ENCODE measurements at regions not wholly inside any gene's neighbourhood (a gene's known extent, or its start where the extent isn't known, plus 50 kb on each side); places are given as distances from the start of the nearest gene placed in this dataset.

- in situ Hi-C loops (cut with HindIII; ENCODE audit: low pct_unique_long_range_greater_than_20kb, low sequenced_read_pairs) = no loop called here
- DNase-seq (ENCODE audit: low read depth, low spot score) = no peak
These were observed 259.9 kb upstream of the TMC3 start for GRCh38 chr15:81633889-81634288.

- in situ Hi-C loops (cut with HindIII; ENCODE audit: low pct_unique_long_range_greater_than_20kb, low sequenced_read_pairs) = no loop called here
- no peak for DNase-seq (ENCODE audit: low read depth, low spot score)
These were observed 251.9 kb upstream of the TMC3 start for GRCh38 chr15:81625896-81626295.

GRCh38 chr15:81619002-81619401 is 245.0 kb upstream of the TMC3 start:
- DNase-seq (ENCODE audit: low read depth, low spot score) = no peak
- in situ Hi-C loops (cut with HindIII; ENCODE audit: low pct_unique_long_range_greater_than_20kb, low sequenced_read_pairs) = no loop called here

- in situ Hi-C loops (cut with HindIII; ENCODE audit: low pct_unique_long_range_greater_than_20kb, low sequenced_read_pairs) = no loop called here
These were observed 238.6 kb upstream of the TMC3 start for GRCh38 chr15:81612631-81613030.

GRCh38 chr15:81611679-81612078 is 237.7 kb upstream of the TMC3 start:
- DNase-seq (ENCODE audit: low read depth, low spot score) = no peak
- in situ Hi-C loops (cut with HindIII; ENCODE audit: low pct_unique_long_range_greater_than_20kb, low sequenced_read_pairs) = no loop called here

More at GRCh38 chr15:81612631-81613030, 238.6 kb upstream of the TMC3 start:
- peak; percentile 10 for DNase-seq (ENCODE audit: low read depth, low spot score)

DNA sequence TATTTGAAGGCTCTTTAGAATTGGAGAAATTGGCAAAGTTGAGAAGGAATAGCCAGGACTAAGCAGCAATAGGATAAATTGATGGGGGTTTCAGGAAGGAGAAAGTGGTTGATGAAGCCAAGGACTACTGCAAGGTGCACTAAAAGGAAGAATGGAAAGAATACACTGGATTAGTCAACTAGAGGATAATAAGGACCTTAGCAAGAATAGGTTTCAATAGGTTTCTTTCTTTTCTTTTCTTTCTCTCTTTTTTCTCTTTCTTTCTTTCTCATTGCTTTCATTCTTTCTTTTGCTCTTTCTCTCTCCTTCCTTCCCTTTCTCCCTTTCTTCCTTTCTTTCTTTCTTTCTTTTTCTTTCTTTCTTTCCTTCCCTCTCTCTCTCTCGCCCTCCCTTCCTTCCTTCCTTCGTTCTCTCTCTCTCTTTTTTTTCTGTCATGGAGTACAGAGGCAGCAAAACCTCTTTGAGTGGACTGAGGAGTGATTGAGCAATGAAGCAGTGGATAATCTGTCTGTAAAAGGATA is 234.4 kb upstream of the TMC3 start:
- in situ Hi-C loops (cut with HindIII; ENCODE audit: low pct_unique_long_range_greater_than_20kb, low sequenced_read_pairs) = no loop called here

GRCh38 chr15:81604713-81605112 is 230.7 kb upstream of the TMC3 start:
- in situ Hi-C loops (cut with HindIII; ENCODE audit: low pct_unique_long_range_greater_than_20kb, low sequenced_read_pairs) = no loop called here
- DNase-seq (ENCODE audit: low read depth, low spot score) = no peak

More for the DNA sequence above, 234.4 kb upstream of the TMC3 start:
- no peak for DNase-seq (ENCODE audit: low read depth, low spot score)

GRCh38 chr15:81596159-81596865 is 222.3 kb upstream of the TMC3 start:
- no peak for DNase-seq (ENCODE audit: low read depth, low spot score)
- in situ Hi-C loops (cut with HindIII; ENCODE audit: low pct_unique_long_range_greater_than_20kb, low sequenced_read_pairs) = no loop called here

DNA sequence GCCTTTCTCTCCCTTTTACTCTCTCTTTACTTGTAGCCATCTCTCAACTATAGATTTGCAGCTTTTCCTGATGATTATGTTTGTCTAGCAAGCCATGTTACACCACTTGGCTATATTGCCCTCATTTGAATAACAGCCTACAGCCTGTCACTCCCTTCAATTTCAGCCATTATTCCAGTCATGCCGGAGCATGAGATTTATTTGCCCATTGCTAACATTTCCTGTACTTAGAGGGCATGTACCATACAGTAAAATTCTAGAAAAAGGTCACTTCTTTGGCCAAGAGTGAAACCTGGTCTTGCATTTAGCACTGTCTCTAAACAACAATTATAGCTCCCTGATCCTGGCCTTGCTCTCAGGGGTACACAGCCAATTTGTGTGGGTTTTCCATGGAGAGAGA is 221.7 kb upstream of the TMC3 start:
- no peak for DNase-seq (ENCODE audit: low read depth, low spot score)
- in situ Hi-C loops (cut with HindIII; ENCODE audit: low pct_unique_long_range_greater_than_20kb, low sequenced_read_pairs) = no loop called here

- DNase-seq (ENCODE audit: low read depth, low spot score) = no peak
- in situ Hi-C loops (cut with HindIII; ENCODE audit: low pct_unique_long_range_greater_than_20kb, low sequenced_read_pairs) = no loop called here
These were observed 215.7 kb upstream of the TMC3 start for GRCh38 chr15:81589671-81590070.

GRCh38 chr15:81575436-81576123 is 201.6 kb upstream of the TMC3 start:
- no peak for DNase-seq (ENCODE audit: low read depth, low spot score)

GRCh38 chr15:81573098-81573746 is 199.2 kb upstream of the TMC3 start:
- no peak for DNase-seq (ENCODE audit: low read depth, low spot score)
- in situ Hi-C loops (cut with HindIII; ENCODE audit: low pct_unique_long_range_greater_than_20kb, low sequenced_read_pairs) = no loop called here

More at GRCh38 chr15:81575436-81576123, 201.6 kb upstream of the TMC3 start:
- in situ Hi-C loops (cut with HindIII; ENCODE audit: low pct_unique_long_range_greater_than_20kb, low sequenced_read_pairs) = no loop called here

- in situ Hi-C loops (cut with HindIII; ENCODE audit: low pct_unique_long_range_greater_than_20kb, low sequenced_read_pairs) = no loop called here
- DNase-seq (ENCODE audit: low read depth, low spot score) = no peak
These were observed 198.2 kb upstream of the TMC3 start for GRCh38 chr15:81572190-81572589.

- in situ Hi-C loops (cut with HindIII; ENCODE audit: low pct_unique_long_range_greater_than_20kb, low sequenced_read_pairs) = no loop called here
These were observed 195.5 kb upstream of the TMC3 start for GRCh38 chr15:81569286-81570080.

GRCh38 chr15:81567924-81568323 is 193.9 kb upstream of the TMC3 start:
- in situ Hi-C loops (cut with HindIII; ENCODE audit: low pct_unique_long_range_greater_than_20kb, low sequenced_read_pairs) = no loop called here
- DNase-seq (ENCODE audit: low read depth, low spot score) = peak; percentile 56

More at GRCh38 chr15:81569286-81570080, 195.5 kb upstream of the TMC3 start:
- no peak for DNase-seq (ENCODE audit: low read depth, low spot score)

DNA sequence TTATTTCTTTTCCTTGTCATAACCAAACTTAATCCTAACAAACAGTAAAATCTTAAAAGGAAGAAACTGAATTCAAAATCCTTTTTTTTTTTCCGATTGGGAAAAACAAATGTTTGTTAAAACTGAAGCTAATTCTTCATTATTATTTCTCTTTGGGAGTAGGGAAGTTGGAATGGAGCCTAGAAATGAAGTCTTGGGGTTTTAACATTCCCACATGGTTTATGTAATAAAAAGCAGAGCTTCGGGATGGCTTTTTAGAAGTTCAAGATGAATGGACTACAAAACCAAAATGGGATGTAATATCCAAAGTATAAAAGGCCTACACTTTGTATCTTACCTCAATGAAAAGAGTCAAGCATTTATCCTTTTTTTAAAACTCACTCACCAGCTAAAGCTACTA is 189.0 kb upstream of the TMC3 start:
- DNase-seq (ENCODE audit: low read depth, low spot score) = no peak
- in situ Hi-C loops (cut with HindIII; ENCODE audit: low pct_unique_long_range_greater_than_20kb, low sequenced_read_pairs) = no loop called here

DNA sequence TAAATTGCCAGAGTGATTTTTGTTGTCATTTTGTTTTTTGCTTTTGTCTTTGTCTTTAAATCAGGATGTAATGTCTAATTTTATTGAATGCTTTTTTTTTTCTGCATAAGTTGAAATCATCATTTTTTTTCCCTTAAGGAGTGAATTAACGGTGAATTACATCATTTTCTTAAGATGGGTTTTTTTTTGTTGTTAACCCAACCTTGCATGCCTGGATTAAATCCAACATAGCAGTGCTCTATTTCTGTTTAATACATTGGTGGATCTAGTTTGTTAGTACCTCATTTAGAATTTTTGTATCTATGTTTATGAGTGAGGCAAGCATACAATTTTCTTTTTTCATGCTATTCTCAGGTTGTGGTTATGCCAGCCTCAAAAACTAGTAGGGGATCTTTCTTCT is 186.4 kb upstream of the TMC3 start:
- in situ Hi-C loops (cut with HindIII; ENCODE audit: low pct_unique_long_range_greater_than_20kb, low sequenced_read_pairs) = no loop called here
- DNase-seq (ENCODE audit: low read depth, low spot score) = no peak

DNA sequence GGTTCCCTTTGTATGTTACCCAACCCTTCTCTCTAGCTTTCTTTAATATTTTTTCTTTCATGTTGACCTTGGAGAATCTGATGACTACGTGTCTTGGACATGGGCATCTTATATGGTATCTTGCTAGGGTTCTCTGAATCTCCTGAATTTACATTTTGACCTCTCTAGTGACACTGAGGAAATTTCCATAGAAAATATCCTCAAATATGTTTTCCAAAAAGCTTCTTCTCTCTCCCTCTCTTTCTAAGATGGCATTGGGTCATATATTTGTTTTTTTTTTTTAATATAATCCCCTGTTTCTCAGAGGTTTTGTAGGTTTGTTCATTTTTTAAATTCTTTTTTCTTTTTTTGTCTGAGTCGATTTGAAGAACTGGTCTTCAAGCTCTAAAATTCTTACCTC is 184.0 kb upstream of the TMC3 start:
- in situ Hi-C loops (cut with HindIII; ENCODE audit: low pct_unique_long_range_greater_than_20kb, low sequenced_read_pairs) = no loop called here

More for the DNA sequence above, 184.0 kb upstream of the TMC3 start:
- DNase-seq (ENCODE audit: low read depth, low spot score) = no peak

All from SK-MEL-5 (cell line).